ENCODE measurements at regions not wholly inside any gene's neighbourhood (a gene's known extent, or its start where the extent isn't known, plus 50 kb on each side); places are given as distances from the start of the nearest gene placed in this dataset.

DNA sequence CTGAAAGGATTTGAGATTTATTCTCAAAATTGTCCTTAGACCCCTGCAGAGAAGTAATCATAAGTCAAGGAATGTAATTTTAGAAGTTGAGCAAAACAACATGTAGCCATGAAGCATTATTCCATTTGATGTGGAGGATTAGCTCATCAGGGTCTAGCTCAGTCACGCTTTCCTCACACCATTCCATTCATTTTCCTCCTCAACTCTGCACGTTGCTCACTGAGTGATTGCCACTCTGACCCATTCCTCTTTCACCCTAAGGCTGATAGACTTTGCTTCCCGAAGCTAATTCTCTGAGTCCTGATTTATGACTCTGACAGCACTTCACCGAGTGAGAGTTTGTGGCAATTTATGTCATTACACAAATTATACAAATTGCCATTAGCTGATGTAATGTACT lies 820.6 kb upstream of the PIK3C3 start:
- H3K27me3 Mint-ChIP-seq (ENCODE audit: insufficient read depth) = no peaks in the 10 kb centered on the region

GRCh38 chr18:41131050-41131449 lies 824.0 kb upstream of the PIK3C3 start:
- H3K4me1 Mint-ChIP-seq (ENCODE audit: low read depth) = no peaks in the 10 kb centered on the region
- no peaks in the 10 kb centered on the region for H3K36me3 Mint-ChIP-seq (ENCODE audit: low read depth)
- no peak overlapping the region for H3K27ac Mint-ChIP-seq
- H3K27me3 Mint-ChIP-seq (ENCODE audit: insufficient read depth) = no peaks in the 10 kb centered on the region
- DNase-seq (ENCODE audit: low spot score) = no peak
- intact Hi-C loops (cut with micrococcal nuclease) = no loop called here
- peaks cover 4% of the 10 kb centered on the region for H3K9me3 Mint-ChIP-seq
- H3K4me3 Mint-ChIP-seq = no peak overlapping the region

More for the DNA sequence above, 820.6 kb upstream of the PIK3C3 start:
- Mint-ChIP-seq H3K4me1 (ENCODE audit: low read depth) (no peaks in the 10 kb centered on the region), H3K9me3 (peaks cover 4% of the 10 kb centered on the region), H3K27ac (no peak overlapping the region), H3K36me3 (ENCODE audit: low read depth) (no peaks in the 10 kb centered on the region), H3K4me3 (no peak overlapping the region)
- intact Hi-C loops (cut with micrococcal nuclease) = no loop called here
- no peak for DNase-seq (ENCODE audit: low spot score)

- DNase-seq (ENCODE audit: low spot score) = no peak
- Mint-ChIP-seq H3K27me3 (ENCODE audit: insufficient read depth) (no peaks in the 10 kb centered on the region), H3K27ac (no peak overlapping the region), H3K4me3 (no peak overlapping the region), H3K9me3 (peaks cover 4% of the 10 kb centered on the region), H3K36me3 (ENCODE audit: low read depth) (no peaks in the 10 kb centered on the region), H3K4me1 (ENCODE audit: low read depth) (no peaks in the 10 kb centered on the region)
- intact Hi-C loops (cut with micrococcal nuclease) = no loop called here
Observed at GRCh38 chr18:41128545-41128944, 826.5 kb upstream of the PIK3C3 start.

GRCh38 chr18:41128126-41128525 lies 826.9 kb upstream of the PIK3C3 start:
- no peak for DNase-seq (ENCODE audit: low spot score)
- no peaks in the 10 kb centered on the region for H3K27me3 Mint-ChIP-seq (ENCODE audit: insufficient read depth)
- intact Hi-C loops (cut with micrococcal nuclease) = no loop called here
- peaks cover 4% of the 10 kb centered on the region for H3K9me3 Mint-ChIP-seq
- H3K4me3 Mint-ChIP-seq = no peak overlapping the region
- H3K27ac Mint-ChIP-seq = no peak overlapping the region
- H3K4me1 Mint-ChIP-seq (ENCODE audit: low read depth) = no peaks in the 10 kb centered on the region
- H3K36me3 Mint-ChIP-seq (ENCODE audit: low read depth) = no peaks in the 10 kb centered on the region

DNA sequence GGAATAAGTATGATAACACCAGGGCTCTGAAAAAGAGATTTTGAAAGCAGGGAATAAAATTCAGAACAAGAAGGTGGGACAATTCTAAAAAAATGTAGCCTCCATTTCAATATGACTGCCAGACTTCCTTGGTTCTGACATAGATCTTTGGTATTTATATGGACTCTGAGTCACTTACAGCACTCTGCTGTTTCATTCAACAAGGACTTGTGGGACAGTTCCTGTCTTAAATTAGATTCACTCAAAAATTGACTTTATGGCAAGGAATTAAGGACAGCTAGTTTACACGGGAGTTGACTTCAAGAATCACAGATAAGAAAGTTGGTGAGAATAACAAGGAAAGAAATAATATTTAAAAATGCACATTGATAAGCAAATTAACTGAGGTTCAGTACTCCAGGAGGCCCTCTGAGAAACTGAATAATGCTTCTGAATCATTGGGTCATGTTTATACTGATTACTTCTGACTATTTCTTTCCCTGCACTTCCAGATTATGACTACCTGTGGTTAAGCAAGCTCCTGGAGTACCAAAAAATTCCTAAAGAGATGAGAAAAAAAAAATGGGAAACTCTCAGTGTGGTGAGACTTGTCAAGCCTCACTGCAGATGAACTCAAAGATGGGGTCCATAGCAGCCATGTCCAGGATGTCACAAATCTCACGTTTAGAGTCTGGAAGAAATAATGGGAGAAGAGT lies 828.3 kb upstream of the PIK3C3 start:
- Mint-ChIP-seq H3K4me1 (ENCODE audit: low read depth) (no peaks in the 10 kb centered on the region), H3K27ac (no peak overlapping the region), H3K9me3 (peaks cover 6% of the 10 kb centered on the region), H3K27me3 (ENCODE audit: insufficient read depth) (no peaks in the 10 kb centered on the region), H3K36me3 (ENCODE audit: low read depth) (no peaks in the 10 kb centered on the region), H3K4me3 (no peak overlapping the region)
- no peak for DNase-seq (ENCODE audit: low spot score)
- intact Hi-C loops (cut with micrococcal nuclease) = no loop called here

DNA sequence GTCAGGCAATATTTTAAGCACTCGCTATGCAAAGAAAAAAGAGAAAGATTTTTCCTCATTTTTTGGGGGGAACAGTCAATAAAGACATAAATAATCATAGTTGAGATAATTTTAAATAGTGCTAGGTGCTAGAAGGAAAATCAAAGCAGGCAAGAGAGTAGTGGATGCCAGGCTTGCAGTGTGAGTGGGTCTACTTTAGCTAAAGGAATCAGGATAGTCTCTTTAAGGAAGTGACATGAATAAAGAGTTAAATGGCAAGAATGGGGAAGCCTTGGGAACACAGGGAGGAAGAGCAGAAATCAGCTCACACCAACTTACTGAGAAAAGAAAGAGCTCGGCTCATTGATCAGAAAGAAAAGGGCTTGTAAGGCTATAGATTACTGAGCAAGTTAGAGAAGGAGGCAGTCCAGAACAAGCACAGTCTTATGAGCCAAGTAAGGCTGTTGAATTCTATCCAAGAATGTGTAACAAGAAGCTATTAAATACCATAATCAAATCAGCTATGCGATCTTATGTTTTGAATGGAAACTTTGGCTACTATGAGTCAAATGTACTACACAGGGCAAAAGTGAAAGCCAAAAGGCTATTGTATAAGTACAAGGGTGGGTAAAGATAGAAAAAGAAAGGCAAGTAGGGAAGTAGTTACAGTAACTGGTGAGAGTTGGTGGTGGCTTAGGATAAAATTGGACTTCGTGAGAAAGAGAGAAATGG lies 833.8 kb upstream of the PIK3C3 start:
- Mint-ChIP-seq H3K27ac (no peak overlapping the region), H3K36me3 (ENCODE audit: low read depth) (no peaks in the 10 kb centered on the region), H3K9me3 (peaks cover 4% of the 10 kb centered on the region), H3K4me1 (ENCODE audit: low read depth) (no peaks in the 10 kb centered on the region), H3K4me3 (no peak overlapping the region), H3K27me3 (ENCODE audit: insufficient read depth) (no peaks in the 10 kb centered on the region)
- intact Hi-C loops (cut with micrococcal nuclease) = no loop called here
- no peak for DNase-seq (ENCODE audit: low spot score)

DNA sequence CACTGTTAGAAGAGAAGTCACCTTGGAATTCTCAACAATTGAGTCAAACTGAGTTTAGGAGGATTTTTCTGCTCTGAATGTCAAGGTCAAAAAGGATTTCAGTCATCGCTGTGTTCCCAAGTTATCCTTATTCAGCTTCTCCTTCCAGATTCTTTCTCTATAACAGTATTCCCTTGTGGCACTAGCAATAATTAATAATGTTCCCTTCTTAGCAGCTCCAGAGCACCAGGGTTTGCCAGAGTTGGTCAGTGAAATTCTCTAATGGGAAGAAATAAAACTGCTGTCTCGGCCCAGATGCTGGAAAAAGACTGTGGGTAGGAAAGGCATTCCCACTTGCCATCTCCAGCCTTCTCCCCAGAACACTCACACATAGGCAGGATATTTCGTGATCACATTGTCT lies 836.0 kb upstream of the PIK3C3 start:
- intact Hi-C loops (cut with micrococcal nuclease) = no loop called here
- Mint-ChIP-seq H3K9me3 (peaks cover 9% of the 10 kb centered on the region), H3K27me3 (ENCODE audit: insufficient read depth) (no peaks in the 10 kb centered on the region), H3K4me3 (no peak overlapping the region), H3K27ac (no peak overlapping the region), H3K36me3 (ENCODE audit: low read depth) (no peaks in the 10 kb centered on the region), H3K4me1 (ENCODE audit: low read depth) (no peaks in the 10 kb centered on the region)
- DNase-seq (ENCODE audit: low spot score) = no peak

DNA sequence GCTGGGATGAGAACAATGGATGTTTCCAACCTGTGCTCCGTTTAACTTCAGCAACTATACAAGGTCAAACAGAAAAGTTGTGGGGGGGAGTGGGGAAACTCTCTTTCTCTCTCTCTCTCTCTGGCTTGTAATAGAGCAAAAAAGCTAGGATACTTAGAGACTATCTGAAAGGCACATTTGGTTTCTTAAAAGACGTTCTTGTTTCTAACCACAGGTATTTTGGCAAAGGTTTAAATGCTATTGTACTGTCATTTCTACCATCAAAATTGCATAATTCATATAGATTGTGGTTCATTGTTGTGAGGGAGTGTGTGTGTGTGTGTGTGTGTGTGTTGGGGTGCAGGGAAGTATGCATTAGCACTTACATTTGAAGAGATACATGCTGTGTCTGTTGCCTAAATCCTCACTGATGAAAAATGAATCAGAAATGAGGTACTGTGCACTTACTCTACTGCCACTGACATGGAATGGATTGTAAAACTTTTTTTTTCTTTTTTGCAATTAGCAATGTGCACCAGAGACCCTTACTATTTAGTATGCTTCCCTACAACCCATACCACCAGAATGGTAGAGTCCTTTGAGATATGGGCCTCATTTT lies 841.0 kb upstream of the PIK3C3 start:
- Mint-ChIP-seq H3K4me1 (ENCODE audit: low read depth) (no peaks in the 10 kb centered on the region), H3K9me3 (peaks cover 13% of the 10 kb centered on the region), H3K36me3 (ENCODE audit: low read depth) (no peaks in the 10 kb centered on the region), H3K27ac (no peak overlapping the region), H3K4me3 (no peak overlapping the region), H3K27me3 (ENCODE audit: insufficient read depth) (no peaks in the 10 kb centered on the region)
- intact Hi-C loops (cut with micrococcal nuclease) = no loop called here
- DNase-seq (ENCODE audit: low spot score) = no peak

- H3K27ac Mint-ChIP-seq = no peak overlapping the region
- peaks cover 17% of the 10 kb centered on the region for H3K9me3 Mint-ChIP-seq
- no peak overlapping the region for H3K4me3 Mint-ChIP-seq
- no peaks in the 10 kb centered on the region for H3K4me1 Mint-ChIP-seq (ENCODE audit: low read depth)
- H3K27me3 Mint-ChIP-seq (ENCODE audit: insufficient read depth) = no peaks in the 10 kb centered on the region
- intact Hi-C loops (cut with micrococcal nuclease) = no loop called here
- no peaks in the 10 kb centered on the region for H3K36me3 Mint-ChIP-seq (ENCODE audit: low read depth)
- no peak for DNase-seq (ENCODE audit: low spot score)
Observed at GRCh38 chr18:41099451-41099850, 855.6 kb upstream of the PIK3C3 start.

DNA sequence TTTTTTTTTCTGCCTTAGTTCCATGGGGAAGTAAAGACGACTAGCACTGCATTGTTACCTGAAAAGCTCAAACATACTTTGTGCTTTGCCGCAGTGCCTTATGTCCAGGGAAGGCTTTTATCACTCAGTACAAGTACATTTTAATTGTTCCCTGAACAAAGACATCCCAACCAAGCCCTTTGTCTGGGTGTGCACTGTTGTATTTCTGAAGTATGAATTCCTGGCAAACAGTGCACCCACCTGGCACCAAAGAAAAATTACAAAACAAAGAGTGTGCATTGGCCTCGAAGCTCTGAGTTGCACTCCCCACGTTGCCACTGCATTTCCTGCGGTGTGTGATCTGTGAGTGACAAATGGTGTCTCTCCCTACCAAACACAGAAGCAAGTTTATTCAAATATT lies 858.5 kb upstream of the PIK3C3 start:
- Mint-ChIP-seq H3K27ac (no peak overlapping the region), H3K36me3 (ENCODE audit: low read depth) (no peaks in the 10 kb centered on the region), H3K27me3 (ENCODE audit: insufficient read depth) (no peaks in the 10 kb centered on the region), H3K4me3 (no peak overlapping the region), H3K9me3 (peaks cover 15% of the 10 kb centered on the region), H3K4me1 (ENCODE audit: low read depth) (no peaks in the 10 kb centered on the region)
- intact Hi-C loops (cut with micrococcal nuclease) = no loop called here
- no peak for DNase-seq (ENCODE audit: low spot score)

GRCh38 chr18:41077076-41077475 lies 878.0 kb upstream of the PIK3C3 start:
- DNase-seq (ENCODE audit: low spot score) = no peak
- intact Hi-C loops (cut with micrococcal nuclease) = no loop called here
- no peaks in the 10 kb centered on the region for H3K4me1 Mint-ChIP-seq (ENCODE audit: low read depth)
- no peaks in the 10 kb centered on the region for H3K27me3 Mint-ChIP-seq (ENCODE audit: insufficient read depth)
- no peaks in the 10 kb centered on the region for H3K36me3 Mint-ChIP-seq (ENCODE audit: low read depth)
- no peak overlapping the region for H3K4me3 Mint-ChIP-seq
- no peak overlapping the region for H3K27ac Mint-ChIP-seq
- H3K9me3 Mint-ChIP-seq = peaks cover 11% of the 10 kb centered on the region

DNA sequence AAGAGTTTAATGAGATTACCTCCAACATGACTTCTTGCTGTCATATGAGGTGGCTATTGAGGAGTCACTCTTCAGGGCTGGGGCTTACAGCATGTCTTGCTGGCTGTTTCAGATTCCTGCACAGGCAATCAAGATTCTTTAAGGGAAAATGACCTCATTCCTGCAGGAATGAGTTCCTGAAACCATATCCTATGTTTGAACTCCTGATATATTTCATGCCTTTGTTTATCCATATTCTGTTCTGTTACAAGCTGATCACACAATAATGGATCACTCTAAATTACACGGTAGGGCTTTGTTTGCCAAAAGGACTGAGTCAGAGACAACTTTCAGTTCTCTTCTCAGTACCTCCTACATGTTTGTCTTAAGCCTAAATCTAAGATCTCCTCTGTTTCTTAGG lies 879.8 kb upstream of the PIK3C3 start:
- H3K9me3 Mint-ChIP-seq = peaks cover 11% of the 10 kb centered on the region

DNA sequence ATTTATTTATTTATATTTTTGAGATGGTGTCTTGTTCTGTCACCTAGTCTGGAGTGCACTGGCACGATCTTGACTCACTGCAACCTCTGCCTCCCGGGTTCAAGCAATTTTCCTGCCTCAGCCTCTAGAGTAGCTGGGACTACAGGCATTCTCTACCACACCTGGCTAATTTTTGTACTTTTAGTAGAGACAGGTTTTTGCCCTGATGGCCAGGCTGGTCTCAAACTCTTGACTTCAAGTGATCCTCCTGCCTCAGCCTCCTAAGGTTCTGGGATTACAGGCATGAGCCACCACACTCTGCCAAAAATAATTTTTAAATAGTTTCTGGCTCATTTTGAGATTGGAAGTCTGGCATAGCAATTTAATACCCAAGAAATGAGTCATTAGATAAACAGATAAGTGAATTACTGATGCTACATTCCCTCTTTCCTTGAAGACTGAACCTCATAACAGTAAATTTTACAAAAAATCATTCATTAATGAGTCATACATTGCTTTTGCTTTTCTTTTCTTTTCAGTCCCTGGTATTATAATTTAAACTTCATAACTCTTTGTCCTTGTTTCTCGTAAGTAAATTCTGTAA lies 881.6 kb upstream of the PIK3C3 start:
- Mint-ChIP-seq H3K4me3 (no peak overlapping the region), H3K27me3 (ENCODE audit: insufficient read depth) (no peaks in the 10 kb centered on the region), H3K27ac (no peak overlapping the region), H3K4me1 (ENCODE audit: low read depth) (no peaks in the 10 kb centered on the region), H3K36me3 (ENCODE audit: low read depth) (no peaks in the 10 kb centered on the region), H3K9me3 (peaks cover 15% of the 10 kb centered on the region)
- no peak for DNase-seq (ENCODE audit: low spot score)
- intact Hi-C loops (cut with micrococcal nuclease) = no loop called here

More for the DNA sequence above, 879.8 kb upstream of the PIK3C3 start:
- DNase-seq (ENCODE audit: low spot score) = no peak
- no peaks in the 10 kb centered on the region for H3K4me1 Mint-ChIP-seq (ENCODE audit: low read depth)
- no peaks in the 10 kb centered on the region for H3K36me3 Mint-ChIP-seq (ENCODE audit: low read depth)
- H3K27me3 Mint-ChIP-seq (ENCODE audit: insufficient read depth) = no peaks in the 10 kb centered on the region
- intact Hi-C loops (cut with micrococcal nuclease) = no loop called here
- no peak overlapping the region for H3K27ac Mint-ChIP-seq
- H3K4me3 Mint-ChIP-seq = no peak overlapping the region

Measured in activated T-helper 1 cell treated with anti-CD3 and anti-CD28 coated beads, Interleukin-12 subunit alpha, Interleukin-12 subunit beta, Interleukin-2, Interleukin-4 antibody, amounts not matched to agents 30 ng/mL and 10 ng/mL and 1 ng/mL, durations not matched to agents 14 hours and 24 hours and 36 hours (primary cell).